ENCODE measurements at regions not wholly inside any gene's neighbourhood (a gene's known extent, or its start where the extent isn't known, plus 50 kb on each side); places are given as distances from the start of the nearest gene placed in this dataset.

DNA sequence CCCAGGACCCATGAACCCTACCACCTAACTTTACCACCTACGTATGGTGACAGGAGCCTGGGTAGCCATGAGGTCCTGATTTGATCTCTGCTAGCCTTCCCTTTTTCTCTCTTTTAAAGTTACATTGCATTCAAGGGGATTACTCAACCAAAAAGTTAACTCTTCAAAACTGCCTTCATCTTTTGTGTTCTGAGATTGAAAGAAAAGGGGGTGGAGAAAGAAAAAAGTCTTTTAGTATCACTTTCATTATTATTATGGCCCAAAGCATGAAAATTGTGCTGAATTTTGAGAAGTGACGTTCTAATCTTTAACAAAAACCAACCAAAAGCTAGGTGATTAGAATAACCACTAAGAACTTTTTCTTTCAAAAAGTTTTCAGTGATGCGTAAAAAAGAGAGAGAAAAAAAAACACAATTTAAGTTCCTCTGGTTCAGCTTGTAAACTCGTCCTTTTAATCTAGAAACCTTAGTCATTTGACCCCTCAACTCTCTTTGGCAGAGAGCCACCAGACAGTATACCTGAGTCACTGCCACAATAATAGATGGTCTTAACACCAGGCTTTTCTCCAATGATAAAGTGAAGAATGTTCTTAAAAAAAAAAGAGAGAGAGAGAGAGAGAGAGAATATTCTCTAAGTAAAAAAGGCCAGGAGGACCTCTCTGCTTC, 347.4 kb upstream of the FGF13 start:
- intact Hi-C loops (cut with micrococcal nuclease): no loop called here
- TF ChIP-seq EZH2 (IDR thresholded peaks at IDR 0.05; ENCODE audit: borderline replicate concordance, insufficient read depth, low read depth, low read length, poor library complexity, severe bottlenecking): no peak
- TF ChIP-seq, protein P1, sequence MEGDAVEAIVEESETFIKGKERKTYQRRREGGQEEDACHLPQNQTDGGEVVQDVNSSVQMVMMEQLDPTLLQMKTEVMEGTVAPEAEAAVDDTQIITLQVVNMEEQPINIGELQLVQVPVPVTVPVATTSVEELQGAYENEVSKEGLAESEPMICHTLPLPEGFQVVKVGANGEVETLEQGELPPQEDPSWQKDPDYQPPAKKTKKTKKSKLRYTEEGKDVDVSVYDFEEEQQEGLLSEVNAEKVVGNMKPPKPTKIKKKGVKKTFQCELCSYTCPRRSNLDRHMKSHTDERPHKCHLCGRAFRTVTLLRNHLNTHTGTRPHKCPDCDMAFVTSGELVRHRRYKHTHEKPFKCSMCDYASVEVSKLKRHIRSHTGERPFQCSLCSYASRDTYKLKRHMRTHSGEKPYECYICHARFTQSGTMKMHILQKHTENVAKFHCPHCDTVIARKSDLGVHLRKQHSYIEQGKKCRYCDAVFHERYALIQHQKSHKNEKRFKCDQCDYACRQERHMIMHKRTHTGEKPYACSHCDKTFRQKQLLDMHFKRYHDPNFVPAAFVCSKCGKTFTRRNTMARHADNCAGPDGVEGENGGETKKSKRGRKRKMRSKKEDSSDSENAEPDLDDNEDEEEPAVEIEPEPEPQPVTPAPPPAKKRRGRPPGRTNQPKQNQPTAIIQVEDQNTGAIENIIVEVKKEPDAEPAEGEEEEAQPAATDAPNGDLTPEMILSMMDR (IDR thresholded peaks at IDR 0.05): no peak
- H2AFZ ChIP-seq (ENCODE audit: insufficient read depth, low read depth, low read length, poor library complexity, severe bottlenecking): no peak overlapping the region
- no peak overlapping the region for H3K4me2 ChIP-seq (replicated peaks; ENCODE audit: low read depth, low read length, poor library complexity, severe bottlenecking)
- no peaks in the 10 kb centered on the region for H4K20me1 ChIP-seq (ENCODE audit: control insufficient read depth, insufficient read depth, low read length, poor library complexity, severe bottlenecking)
- H3K4me1 ChIP-seq (ENCODE audit: control insufficient read depth in 2 of 2, insufficient read depth in 2 of 2, low read length in 2 of 2): no peaks in the 10 kb centered on the region
- WGBS (ENCODE audit: insufficient coverage): no CpG with 5 or more reads among the region's 4 CpGs
- no peaks in the 10 kb centered on the region for H3K27me3 ChIP-seq (replicated peaks in 1 of 4; ENCODE audit: control extremely low read depth in 1 of 4, control insufficient read depth in 3 of 4, insufficient read depth in 4 of 4, low read length in 3 of 4)
- DNase-seq: no peak
- no peaks in the 10 kb centered on the region for H3K36me3 ChIP-seq (replicated peaks in 1 of 2; ENCODE audit: control extremely low read depth in 1 of 2, control insufficient read depth in 1 of 2, extremely low read depth in 1 of 2, insufficient read depth in 2 of 2, low read length in 1 of 2)
- H3K79me2 ChIP-seq (ENCODE audit: control insufficient read depth, insufficient read depth, low read length): no peaks in the 10 kb centered on the region
- Mint-ChIP-seq H3K4me3 (no peak overlapping the region), H3K9me3 (ENCODE audit: insufficient read depth) (no peaks in the 10 kb centered on the region), H3K4me1 (no peaks in the 10 kb centered on the region), H3K27ac (no peak overlapping the region), H3K27me3 (no peaks in the 10 kb centered on the region)
- H3K27ac ChIP-seq (ENCODE audit: low read length in 2 of 2): no peak overlapping the region
- H3K9me3 ChIP-seq (ENCODE audit: control extremely low read depth in 1 of 3, control insufficient read depth in 2 of 3, insufficient read depth in 1 of 3, low read length in 2 of 3): no peaks in the 10 kb centered on the region
- no peak overlapping the region for H3K9ac ChIP-seq (ENCODE audit: low read length)
- CTCF ChIA-PET: no interaction called here
- POLR2A ChIA-PET: no interaction called here
- ATAC-seq (ENCODE audit: low read depth): no peak
- no peak overlapping the region for H3K4me3 ChIP-seq (ENCODE audit: control extremely low read depth in 1 of 5, extremely low read depth in 1 of 5, insufficient read depth in 1 of 5, low read depth in 2 of 5, low read length in 4 of 5)

GRCh38 chrX:139052461-139052860, 340.9 kb upstream of the FGF13 start:
- DNase-seq: no peak
- no peak overlapping the region for H3K27ac ChIP-seq (ENCODE audit: low read length in 2 of 2)
- no peaks in the 10 kb centered on the region for H3K4me1 ChIP-seq (ENCODE audit: control insufficient read depth in 2 of 2, insufficient read depth in 2 of 2, low read length in 2 of 2)
- no peaks in the 10 kb centered on the region for H4K20me1 ChIP-seq (ENCODE audit: control insufficient read depth, insufficient read depth, low read length, poor library complexity, severe bottlenecking)
- H3K4me2 ChIP-seq (replicated peaks; ENCODE audit: low read depth, low read length, poor library complexity, severe bottlenecking): no peak overlapping the region
- Mint-ChIP-seq H3K9me3 (ENCODE audit: insufficient read depth) (no peaks in the 10 kb centered on the region), H3K4me3 (no peak overlapping the region), H3K27ac (no peak overlapping the region), H3K4me1 (no peaks in the 10 kb centered on the region), H3K27me3 (no peaks in the 10 kb centered on the region)
- WGBS (ENCODE audit: insufficient coverage): no CpG with 5 or more reads among the region's 3 CpGs
- ATAC-seq (ENCODE audit: low read depth): no peak
- H3K79me2 ChIP-seq (ENCODE audit: control insufficient read depth, insufficient read depth, low read length): no peaks in the 10 kb centered on the region
- intact Hi-C loops (cut with micrococcal nuclease): no loop called here
- H3K36me3 ChIP-seq (replicated peaks in 1 of 2; ENCODE audit: control extremely low read depth in 1 of 2, control insufficient read depth in 1 of 2, extremely low read depth in 1 of 2, insufficient read depth in 2 of 2, low read length in 1 of 2): no peaks in the 10 kb centered on the region
- ChIA-PET CTCF (no interaction called here), POLR2A (no interaction called here)
- H2AFZ ChIP-seq (ENCODE audit: insufficient read depth, low read depth, low read length, poor library complexity, severe bottlenecking): no peak overlapping the region
- H3K27me3 ChIP-seq (replicated peaks in 1 of 4; ENCODE audit: control extremely low read depth in 1 of 4, control insufficient read depth in 3 of 4, insufficient read depth in 4 of 4, low read length in 3 of 4): no peaks in the 10 kb centered on the region
- no peak overlapping the region for H3K4me3 ChIP-seq (ENCODE audit: control extremely low read depth in 1 of 5, extremely low read depth in 1 of 5, insufficient read depth in 1 of 5, low read depth in 2 of 5, low read length in 4 of 5)
- no peaks in the 10 kb centered on the region for H3K9me3 ChIP-seq (ENCODE audit: control extremely low read depth in 1 of 3, control insufficient read depth in 2 of 3, insufficient read depth in 1 of 3, low read length in 2 of 3)
- no peak overlapping the region for H3K9ac ChIP-seq (ENCODE audit: low read length)
- no peak for TF ChIP-seq EZH2 (IDR thresholded peaks at IDR 0.05; ENCODE audit: borderline replicate concordance, insufficient read depth, low read depth, low read length, poor library complexity, severe bottlenecking)
- TF ChIP-seq, protein P1 (IDR thresholded peaks at IDR 0.05): no peak
